ENCODE measurements at regions not wholly inside any gene's neighbourhood (a gene's known extent, or its start where the extent isn't known, plus 50 kb on each side); places are given as distances from the start of the nearest gene placed in this dataset.
"Not testable (repeated sequence)": the region's sequence is repeated elsewhere in the genome, so short reads cannot be mapped to it uniquely, and the experiment has no call there.

GRCh38 chr2:111282162-111282561 is 161.4 kb downstream of the BCL2L11 start:
- DNase-seq (ENCODE audit: low read depth in 2 of 3, low spot score in 2 of 3), result not testable (repeated sequence)

GRCh38 chr2:111287646-111288568 is 167.2 kb downstream of the BCL2L11 start:
- DNase-seq (ENCODE audit: low read depth in 2 of 3, low spot score in 2 of 3), result not testable (repeated sequence)

GRCh38 chr2:111290370-111290769 is 169.7 kb downstream of the BCL2L11 start:
- not testable (repeated sequence) for DNase-seq (ENCODE audit: low read depth in 2 of 3, low spot score in 2 of 3)

- not testable (repeated sequence) for DNase-seq (ENCODE audit: low read depth in 2 of 3, low spot score in 2 of 3)
Measured at GRCh38 chr2:111291566-111291965, 170.9 kb downstream of the BCL2L11 start.

- DNase-seq (ENCODE audit: low read depth in 2 of 3, low spot score in 2 of 3), result not testable (repeated sequence)
Measured at GRCh38 chr2:111292232-111292968, 171.7 kb downstream of the BCL2L11 start.

GRCh38 chr2:111294699-111295098 is 174.0 kb downstream of the BCL2L11 start:
- not testable (repeated sequence) for DNase-seq (ENCODE audit: low read depth in 2 of 3, low spot score in 2 of 3)

GRCh38 chr2:111296122-111296804 is 175.5 kb downstream of the BCL2L11 start:
- DNase-seq (ENCODE audit: low read depth in 2 of 3, low spot score in 2 of 3), result not testable (repeated sequence)

GRCh38 chr2:111297128-111297527 is 176.4 kb downstream of the BCL2L11 start:
- DNase-seq (ENCODE audit: low read depth in 2 of 3, low spot score in 2 of 3), result not testable (repeated sequence)

GRCh38 chr2:111298927-111299326 is 178.2 kb downstream of the BCL2L11 start:
- not testable (repeated sequence) for DNase-seq (ENCODE audit: low read depth in 2 of 3, low spot score in 2 of 3)

- not testable (repeated sequence) for DNase-seq (ENCODE audit: low read depth in 2 of 3, low spot score in 2 of 3)
Measured at GRCh38 chr2:111299635-111300034, 178.9 kb downstream of the BCL2L11 start.

- DNase-seq (ENCODE audit: low read depth in 2 of 3, low spot score in 2 of 3), result not testable (repeated sequence)
Measured at GRCh38 chr2:111301677-111302076, 181.0 kb downstream of the BCL2L11 start.

GRCh38 chr2:111302397-111303218 is 181.9 kb downstream of the BCL2L11 start:
- DNase-seq (ENCODE audit: low read depth in 2 of 3, low spot score in 2 of 3), result not testable (repeated sequence)

GRCh38 chr2:111307302-111307701 is 186.6 kb downstream of the BCL2L11 start:
- not testable (repeated sequence) for DNase-seq (ENCODE audit: low read depth in 2 of 3, low spot score in 2 of 3)

- not testable (repeated sequence) for DNase-seq (ENCODE audit: low read depth in 2 of 3, low spot score in 2 of 3)
Measured at GRCh38 chr2:111309231-111310075, 188.7 kb downstream of the BCL2L11 start.

GRCh38 chr2:111310395-111310794 is 189.7 kb downstream of the BCL2L11 start:
- DNase-seq (ENCODE audit: low read depth in 2 of 3, low spot score in 2 of 3), result not testable (repeated sequence)

- not testable (repeated sequence) for DNase-seq (ENCODE audit: low read depth in 2 of 3, low spot score in 2 of 3)
Measured at GRCh38 chr2:111311568-111311967, 190.9 kb downstream of the BCL2L11 start.

- DNase-seq (ENCODE audit: low read depth in 2 of 3, low spot score in 2 of 3), result not testable (repeated sequence)
Measured at GRCh38 chr2:111312897-111313607, 192.3 kb downstream of the BCL2L11 start.

- DNase-seq (ENCODE audit: low read depth in 2 of 3, low spot score in 2 of 3), result not testable (repeated sequence)
Measured at GRCh38 chr2:111313711-111314110, 193.0 kb downstream of the BCL2L11 start.

All from hematopoietic multipotent progenitor cell (in vitro differentiated cells).